Nephron progenitor cell (in vitro differentiated cells): ENCODE measurements at regions not wholly inside any gene's neighbourhood (a gene's known extent, or its start where the extent isn't known, plus 50 kb on each side); places are given as distances from the start of the nearest gene placed in this dataset.

Experiments used
- DNase-seq: peaks from one replicate; pipeline ENCODE4 v3.0.0; 2021
- H3K27ac Mint-ChIP-seq: 2 replicates; pipeline ENCODE4 v1.8.0; 2021; ENCODE audit warnings: mild to moderate bottlenecking, moderate library complexity, mixed read lengths
- H3K27me3 Mint-ChIP-seq: 2 replicates; pipeline ENCODE4 v1.8.0; 2021; ENCODE audit warnings: mild to moderate bottlenecking, low read depth, mixed read lengths; ENCODE audit not compliant: poor library complexity
- H3K36me3 Mint-ChIP-seq: 2 replicates; pipeline ENCODE4 v1.8.0; 2021; ENCODE audit warnings: low read depth, mixed read lengths
- H3K4me1 Mint-ChIP-seq: 2 replicates; pipeline ENCODE4 v1.8.0; 2021; ENCODE audit warnings: mixed read lengths
- H3K4me3 Mint-ChIP-seq: 2 replicates; pipeline ENCODE4 v1.8.0; 2021; ENCODE audit warnings: mild to moderate bottlenecking, moderate library complexity, mixed read lengths
- H3K9me3 Mint-ChIP-seq: 2 replicates; pipeline ENCODE4 v1.8.0; 2021; ENCODE audit warnings: mild to moderate bottlenecking, moderate library complexity, mixed read lengths
- TF ChIP-seq, protein P1 (sequence below): fragments of 200-600 bp; sonication (generic); IDR thresholded peaks from 2 replicates; pipeline ENCODE4 v1.5.0; 2021; ENCODE audit warnings: antibody characterized with exemption

DNA sequence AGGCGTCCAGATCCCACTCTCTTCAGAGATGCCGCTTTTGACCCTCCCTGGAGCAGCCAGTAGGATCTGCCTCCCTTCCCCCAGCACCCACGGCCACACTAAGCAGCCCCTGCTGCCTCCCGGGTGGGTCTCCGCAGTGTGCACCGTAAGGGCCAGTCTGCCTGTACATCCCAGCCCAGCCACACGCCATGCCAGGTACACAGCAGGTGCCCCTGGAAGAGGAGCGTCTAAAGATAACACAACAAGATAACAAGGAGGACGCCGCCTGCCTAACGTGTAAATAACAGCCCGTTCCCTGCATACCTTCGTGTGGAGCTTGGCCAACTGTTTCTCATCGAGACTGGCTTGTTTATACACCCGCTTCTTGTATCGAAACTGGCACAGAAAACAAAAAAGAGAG lies 139.4 kb downstream of the SHANK2 start:
- no peak overlapping the region for H3K4me3 Mint-ChIP-seq
- no peaks in the 10 kb centered on the region for H3K36me3 Mint-ChIP-seq
- no peak for DNase-seq
- H3K4me1 Mint-ChIP-seq: peaks cover 15% of the 10 kb centered on the region
- TF ChIP-seq, protein P1, sequence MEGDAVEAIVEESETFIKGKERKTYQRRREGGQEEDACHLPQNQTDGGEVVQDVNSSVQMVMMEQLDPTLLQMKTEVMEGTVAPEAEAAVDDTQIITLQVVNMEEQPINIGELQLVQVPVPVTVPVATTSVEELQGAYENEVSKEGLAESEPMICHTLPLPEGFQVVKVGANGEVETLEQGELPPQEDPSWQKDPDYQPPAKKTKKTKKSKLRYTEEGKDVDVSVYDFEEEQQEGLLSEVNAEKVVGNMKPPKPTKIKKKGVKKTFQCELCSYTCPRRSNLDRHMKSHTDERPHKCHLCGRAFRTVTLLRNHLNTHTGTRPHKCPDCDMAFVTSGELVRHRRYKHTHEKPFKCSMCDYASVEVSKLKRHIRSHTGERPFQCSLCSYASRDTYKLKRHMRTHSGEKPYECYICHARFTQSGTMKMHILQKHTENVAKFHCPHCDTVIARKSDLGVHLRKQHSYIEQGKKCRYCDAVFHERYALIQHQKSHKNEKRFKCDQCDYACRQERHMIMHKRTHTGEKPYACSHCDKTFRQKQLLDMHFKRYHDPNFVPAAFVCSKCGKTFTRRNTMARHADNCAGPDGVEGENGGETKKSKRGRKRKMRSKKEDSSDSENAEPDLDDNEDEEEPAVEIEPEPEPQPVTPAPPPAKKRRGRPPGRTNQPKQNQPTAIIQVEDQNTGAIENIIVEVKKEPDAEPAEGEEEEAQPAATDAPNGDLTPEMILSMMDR: no peak
- no peak overlapping the region for H3K27ac Mint-ChIP-seq
- H3K9me3 Mint-ChIP-seq: no peaks in the 10 kb centered on the region
- H3K27me3 Mint-ChIP-seq: peaks cover 45% of the 10 kb centered on the region

DNA sequence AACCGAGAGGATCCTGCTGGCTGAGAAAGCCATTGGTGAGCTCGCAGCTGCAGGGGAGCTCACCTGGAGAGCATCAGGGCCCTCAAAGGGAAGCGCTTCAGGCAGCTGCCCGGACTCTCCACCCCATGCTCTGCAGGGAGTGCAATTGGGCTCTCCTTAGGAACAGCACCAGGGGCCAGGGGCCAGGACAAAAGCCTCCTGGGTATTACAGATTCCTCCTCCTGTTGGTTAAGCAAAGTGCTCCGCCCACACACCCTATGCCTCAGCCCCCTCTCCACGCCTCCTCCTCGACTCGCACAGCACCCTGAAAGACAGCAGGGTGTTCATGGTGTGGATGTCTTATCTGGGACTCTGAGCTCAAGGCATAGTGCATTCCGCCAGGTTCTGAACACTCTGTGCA lies 139.9 kb downstream of the SHANK2 start:
- TF ChIP-seq, protein P1: no peak
- Mint-ChIP-seq H3K4me1 (peaks cover 18% of the 10 kb centered on the region), H3K27ac (no peak overlapping the region), H3K27me3 (peaks cover 48% of the 10 kb centered on the region), H3K36me3 (no peaks in the 10 kb centered on the region), H3K4me3 (no peak overlapping the region), H3K9me3 (no peaks in the 10 kb centered on the region)
- no peak for DNase-seq

DNA sequence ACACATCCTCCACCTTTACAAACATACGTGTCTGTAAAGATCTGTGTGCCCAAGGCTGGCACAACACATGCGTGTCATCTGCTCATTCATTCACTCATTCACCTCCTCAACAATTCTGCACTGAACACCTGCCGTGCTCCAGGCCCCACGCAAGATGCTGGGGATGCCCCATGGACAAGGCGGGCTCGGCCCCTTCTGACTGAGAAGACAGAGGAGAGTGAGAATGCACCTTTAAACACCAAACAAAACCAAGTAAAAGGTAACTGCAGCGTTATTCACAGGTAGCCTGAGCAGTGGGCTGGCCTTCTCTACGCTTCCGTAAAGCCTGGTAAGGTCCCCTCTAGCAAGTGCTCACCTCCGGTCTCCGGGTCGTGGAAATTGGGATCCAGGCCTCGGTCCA lies 142.8 kb downstream of the SHANK2 start:
- Mint-ChIP-seq H3K9me3 (no peaks in the 10 kb centered on the region), H3K4me3 (no peak overlapping the region), H3K27me3 (peaks cover 52% of the 10 kb centered on the region), H3K27ac (no peak overlapping the region), H3K36me3 (no peaks in the 10 kb centered on the region), H3K4me1 (peaks cover 18% of the 10 kb centered on the region)
- TF ChIP-seq, protein P1: no peak
- DNase-seq: no peak

DNA sequence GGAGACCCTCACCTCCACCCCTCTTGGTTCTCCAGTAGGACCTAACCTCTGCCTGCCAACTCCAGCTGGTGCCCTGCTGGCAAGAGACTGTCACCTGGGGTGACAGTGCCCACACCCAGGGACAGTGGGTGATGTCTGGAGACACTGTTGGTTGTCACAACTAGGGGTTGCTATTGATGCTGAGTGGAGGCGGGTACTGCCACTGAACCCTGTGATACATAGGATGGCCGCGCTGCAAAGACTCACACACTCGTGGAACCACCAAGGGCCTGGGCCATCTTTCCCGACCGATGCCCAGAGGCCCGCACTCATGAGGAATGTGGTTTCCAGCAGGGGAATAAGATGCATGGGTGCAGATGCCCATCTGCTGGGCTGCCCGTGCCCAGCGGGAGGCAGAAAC lies 143.2 kb downstream of the SHANK2 start:
- Mint-ChIP-seq H3K27ac (no peak overlapping the region), H3K9me3 (no peaks in the 10 kb centered on the region), H3K4me1 (peaks cover 18% of the 10 kb centered on the region), H3K4me3 (no peak overlapping the region), H3K27me3 (peaks cover 48% of the 10 kb centered on the region), H3K36me3 (no peaks in the 10 kb centered on the region)
- TF ChIP-seq, protein P1: no peak
- DNase-seq: no peak

DNA sequence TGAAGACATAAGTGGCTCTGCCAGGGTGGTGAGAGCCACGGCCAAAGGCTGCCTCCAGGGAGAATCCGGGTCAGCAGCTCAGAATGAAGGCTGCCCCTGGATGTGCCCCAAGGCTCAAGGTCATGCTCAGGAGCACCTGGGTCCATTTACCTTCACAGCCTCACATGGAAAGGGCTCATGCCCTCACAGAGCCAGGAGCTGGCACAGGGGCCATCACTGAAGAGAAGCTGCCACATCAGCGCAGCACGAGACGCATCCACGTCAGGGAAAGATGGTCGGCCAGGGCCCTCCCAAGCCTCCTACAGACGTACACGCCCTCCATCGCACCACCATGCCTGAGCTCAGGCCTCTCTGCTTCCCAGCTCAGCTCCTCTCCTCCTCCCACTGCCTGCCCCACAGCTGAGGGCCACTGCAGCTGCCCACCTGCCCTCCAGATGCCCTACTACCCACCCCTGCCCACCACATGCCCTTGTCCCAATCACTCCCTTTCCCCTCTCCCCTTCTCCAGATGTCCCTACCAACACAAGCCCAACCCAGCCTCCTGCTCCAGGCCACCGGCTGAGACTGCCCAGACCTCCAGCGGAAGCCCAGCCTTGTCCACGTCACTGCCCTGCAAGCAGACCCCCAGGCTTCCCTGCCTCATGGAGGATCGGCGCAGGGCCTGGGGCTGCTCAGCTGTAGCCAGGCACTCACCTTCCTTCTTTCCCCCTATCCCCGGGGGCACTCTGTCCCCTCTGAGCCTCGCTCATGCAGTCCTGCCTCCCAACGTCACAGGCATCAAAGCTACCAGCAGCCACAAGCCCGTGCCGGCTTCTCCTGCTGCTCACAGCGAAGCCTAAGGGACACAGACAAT lies 144.1 kb downstream of the SHANK2 start:
- Mint-ChIP-seq H3K36me3 (no peaks in the 10 kb centered on the region), H3K27me3 (peaks cover 40% of the 10 kb centered on the region), H3K4me3 (no peak overlapping the region), H3K9me3 (no peaks in the 10 kb centered on the region), H3K4me1 (peaks cover 18% of the 10 kb centered on the region), H3K27ac (no peak overlapping the region)
- TF ChIP-seq, protein P1: no peak
- no peak for DNase-seq

DNA sequence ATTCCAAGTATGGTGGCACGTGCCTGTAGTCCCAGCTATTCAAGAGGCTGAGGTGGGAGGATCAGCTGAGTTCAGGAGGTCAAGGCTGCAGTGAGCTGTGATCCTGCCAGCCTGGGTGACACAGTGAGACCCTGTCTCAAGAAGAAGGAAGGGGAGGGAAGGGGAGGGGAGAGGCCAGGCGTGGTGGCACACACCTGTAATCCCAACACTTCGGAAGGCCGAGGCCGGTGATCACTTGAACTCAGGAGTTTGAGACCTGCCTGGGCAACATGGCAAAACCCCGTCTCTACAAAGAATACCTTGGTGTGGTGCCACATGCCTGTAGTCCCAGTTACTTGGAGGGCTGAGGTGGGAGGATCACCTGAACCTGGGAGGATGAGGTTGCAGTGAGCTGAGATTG lies 145.7 kb downstream of the SHANK2 start:
- DNase-seq: no peak
- TF ChIP-seq, protein P1: no peak
- no peaks in the 10 kb centered on the region for H3K36me3 Mint-ChIP-seq

More for the DNA sequence above, 145.7 kb downstream of the SHANK2 start:
- no peak overlapping the region for H3K27ac Mint-ChIP-seq
- peaks cover 8% of the 10 kb centered on the region for H3K4me1 Mint-ChIP-seq
- no peak overlapping the region for H3K4me3 Mint-ChIP-seq
- peaks cover 28% of the 10 kb centered on the region for H3K27me3 Mint-ChIP-seq
- no peaks in the 10 kb centered on the region for H3K9me3 Mint-ChIP-seq
